ENCODE measurements at regions not wholly inside any gene's neighbourhood (a gene's known extent, or its start where the extent isn't known, plus 50 kb on each side); places are given as distances from the start of the nearest gene placed in this dataset.

- DNase-seq (ENCODE audit: low read depth), result no peak
Observed at GRCh38 chr14:80146941-80147340, 64.4 kb downstream of the DIO2 start.

DNA sequence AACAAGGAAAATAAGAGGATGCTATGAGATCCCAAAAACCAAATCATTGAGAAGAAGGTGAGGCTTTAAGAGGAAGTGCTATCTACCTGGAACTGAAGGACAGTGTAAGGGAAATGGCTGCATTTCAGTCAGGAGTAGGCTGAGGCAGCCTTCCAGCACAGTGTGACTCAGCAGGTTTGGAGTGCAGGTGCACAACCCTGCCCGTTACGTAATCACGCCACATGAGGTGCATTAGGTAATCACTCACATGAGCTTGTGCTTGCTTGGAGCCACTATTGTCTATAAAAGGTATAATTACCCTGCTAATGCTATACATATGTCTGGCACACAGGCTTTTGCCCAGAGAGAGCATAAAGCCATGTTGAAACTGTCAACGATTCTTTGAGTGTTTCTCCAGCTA, 74.9 kb downstream of the DIO2 start:
- DNase-seq (ENCODE audit: low read depth), result no peak

DNA sequence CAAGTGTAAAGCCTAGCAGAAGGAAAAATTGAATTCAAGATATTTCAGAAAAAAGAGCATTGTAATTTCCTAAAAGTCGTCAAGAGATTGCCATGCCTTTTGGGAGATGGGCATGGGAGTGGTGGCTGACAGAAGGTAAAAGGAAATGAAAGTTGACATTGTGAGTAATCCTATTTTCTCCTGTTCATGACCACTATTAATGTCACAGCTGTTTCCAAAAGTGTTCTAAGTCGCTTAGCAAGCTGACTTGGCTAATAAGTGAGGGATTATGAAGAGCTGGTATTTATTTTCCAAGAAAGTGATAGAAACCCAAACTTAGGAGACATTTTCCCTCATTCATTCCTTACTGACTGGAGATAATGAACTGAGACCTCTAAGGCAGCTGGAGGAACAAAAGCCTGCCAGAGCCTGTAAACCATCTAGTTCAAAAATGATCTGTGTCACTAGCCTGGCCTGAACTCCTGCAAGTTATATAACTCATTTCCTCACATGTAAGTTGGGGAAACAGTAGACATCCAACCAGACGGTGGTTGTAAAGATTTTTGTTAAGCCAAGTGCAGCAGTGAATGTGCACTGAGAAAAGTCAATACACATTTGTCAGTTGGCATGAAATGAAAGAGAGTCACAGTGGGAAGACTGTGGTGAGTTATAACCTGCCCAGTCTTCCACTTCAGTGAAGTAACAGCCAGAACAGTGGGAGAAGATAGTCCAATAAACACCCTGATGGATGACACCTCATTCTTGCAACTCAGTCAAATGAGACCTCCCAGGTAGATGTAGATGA, 75.8 kb downstream of the DIO2 start:
- no peak for DNase-seq (ENCODE audit: low read depth)

DNA sequence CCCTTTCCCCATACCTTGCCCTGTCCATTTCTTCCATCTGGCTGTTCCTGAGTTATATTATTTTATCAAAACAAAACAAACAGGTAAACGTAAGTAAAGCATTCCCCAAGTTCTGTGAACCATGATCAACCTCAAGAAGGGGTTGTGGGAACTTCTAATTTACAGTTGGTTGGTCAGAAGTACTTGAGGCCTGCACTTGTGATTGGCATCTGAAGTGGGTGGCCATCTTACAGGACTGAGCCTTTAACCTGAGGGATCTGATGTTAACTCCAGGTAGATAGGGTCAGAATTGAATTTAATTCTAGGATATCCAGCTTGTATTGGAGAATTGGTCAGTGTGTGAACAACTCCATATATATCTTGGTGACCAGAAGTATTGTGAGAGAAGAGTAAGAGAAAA, 77.0 kb downstream of the DIO2 start:
- DNase-seq (ENCODE audit: low read depth), result no peak

DNA sequence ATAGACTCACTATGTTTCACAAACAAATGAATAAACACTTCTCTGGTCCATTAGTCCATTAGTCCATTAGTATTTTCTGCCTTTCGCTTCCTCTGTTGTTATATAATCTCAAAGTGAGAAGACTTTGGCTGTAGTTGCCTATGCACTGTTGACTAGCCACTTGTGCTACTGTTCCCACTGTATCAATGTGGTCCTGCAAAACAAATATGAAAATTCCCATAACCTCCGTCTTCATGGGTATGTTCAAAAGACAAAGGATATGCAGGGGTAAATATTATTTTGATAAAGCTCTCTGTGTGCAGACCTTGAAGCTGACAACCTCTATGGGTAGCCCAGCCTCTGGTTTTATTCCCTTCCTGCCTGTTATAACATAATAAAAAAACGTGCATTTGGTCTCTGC, 77.8 kb downstream of the DIO2 start:
- DNase-seq (ENCODE audit: low read depth), result no peak

- DNase-seq (ENCODE audit: low read depth), result no peak
Observed at GRCh38 chr14:80127466-80127865, 83.8 kb downstream of the DIO2 start.

- DNase-seq (ENCODE audit: low read depth), result no peak
Observed at GRCh38 chr14:80124794-80125193, 86.5 kb downstream of the DIO2 start.

DNA sequence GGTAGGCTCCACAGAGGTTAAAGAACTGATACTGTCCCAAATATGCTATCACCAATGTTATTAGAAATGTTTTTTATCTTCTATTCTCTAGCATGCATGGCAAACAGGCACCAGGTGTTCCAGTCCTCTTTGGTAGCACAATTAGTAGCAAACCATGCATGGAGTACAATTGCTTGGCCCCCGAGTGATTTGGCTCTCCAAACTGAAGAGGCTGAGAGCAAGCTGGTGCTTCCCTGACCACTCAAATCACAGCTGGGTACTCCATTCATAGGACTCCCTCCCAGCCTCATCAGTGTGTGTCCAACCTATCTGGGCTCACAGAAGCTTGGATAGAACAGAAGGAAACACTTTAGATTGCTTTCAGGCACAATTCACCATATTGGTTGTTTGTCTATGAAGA, 93.4 kb downstream of the DIO2 start:
- DNase-seq (ENCODE audit: low read depth), result no peak

GRCh38 chr14:80116157-80116556, 95.1 kb downstream of the DIO2 start:
- no peak for DNase-seq (ENCODE audit: low read depth)

GRCh38 chr14:80110721-80111120, 100.6 kb downstream of the DIO2 start:
- DNase-seq (ENCODE audit: low read depth), result no peak

DNA sequence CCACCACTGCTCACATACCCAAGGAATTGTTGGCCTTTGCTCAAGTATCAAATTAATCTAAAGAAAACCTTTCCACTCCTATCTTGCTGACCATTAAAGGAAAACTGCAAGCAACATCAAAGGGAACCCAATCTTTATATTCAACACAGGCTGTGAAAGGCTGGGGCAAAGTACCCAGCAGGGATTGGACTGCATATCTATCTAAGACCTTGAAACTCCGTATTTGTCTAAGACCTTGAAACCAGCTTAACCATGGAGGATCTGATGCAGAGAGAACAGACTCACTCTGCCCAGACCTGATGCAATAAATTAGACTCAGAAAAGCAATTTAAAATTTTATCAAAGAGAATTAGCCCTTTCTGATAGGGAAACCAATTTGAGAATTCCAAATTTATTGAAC, 102.2 kb downstream of the DIO2 start:
- no peak for DNase-seq (ENCODE audit: low read depth)

GRCh38 chr14:80108430-80108829, 102.9 kb downstream of the DIO2 start:
- no peak for DNase-seq (ENCODE audit: low read depth)

GRCh38 chr14:80105488-80105994, 105.8 kb downstream of the DIO2 start:
- no peak for DNase-seq (ENCODE audit: low read depth)

DNA sequence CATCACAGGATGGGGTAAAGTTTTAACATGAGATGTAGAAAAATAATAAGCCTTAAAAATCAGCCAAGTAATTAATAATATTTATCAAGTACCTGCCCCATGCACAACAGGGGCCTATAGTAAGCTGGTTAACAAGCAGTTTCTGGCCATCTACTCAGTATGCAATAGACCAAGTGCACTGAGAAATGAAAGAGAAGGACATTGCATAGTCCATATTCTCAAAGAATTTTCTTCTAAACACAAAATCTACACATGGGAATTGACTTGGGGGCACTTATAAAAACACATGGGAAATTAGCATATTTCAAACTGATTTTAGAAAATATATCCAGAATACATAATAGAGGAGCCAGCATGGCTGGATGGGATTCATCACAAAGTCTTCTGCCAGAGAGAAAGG, 109.5 kb downstream of the DIO2 start:
- DNase-seq (ENCODE audit: low read depth), result no peak

GRCh38 chr14:80100681-80101080, 110.6 kb downstream of the DIO2 start:
- no peak for DNase-seq (ENCODE audit: low read depth)

DNA sequence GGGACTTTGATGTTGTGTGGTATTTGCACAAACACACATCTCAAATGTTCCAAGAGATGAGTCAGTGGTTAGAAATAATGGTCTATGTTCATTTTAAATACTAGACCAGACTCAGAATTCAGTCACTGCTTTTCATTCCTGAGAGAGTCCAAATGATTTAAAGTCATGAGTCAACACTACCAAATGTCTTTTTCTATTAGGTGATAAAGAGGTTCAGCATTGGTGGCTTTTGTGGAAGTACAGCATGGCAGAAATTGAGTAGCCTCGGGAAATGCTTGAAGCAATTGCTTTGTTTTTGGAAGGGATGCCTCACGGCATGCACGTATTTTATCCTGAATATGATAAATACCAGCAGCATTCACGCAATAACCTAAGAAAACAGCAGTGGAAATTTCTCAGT, 115.7 kb downstream of the DIO2 start:
- no peak for DNase-seq (ENCODE audit: low read depth)

DNA sequence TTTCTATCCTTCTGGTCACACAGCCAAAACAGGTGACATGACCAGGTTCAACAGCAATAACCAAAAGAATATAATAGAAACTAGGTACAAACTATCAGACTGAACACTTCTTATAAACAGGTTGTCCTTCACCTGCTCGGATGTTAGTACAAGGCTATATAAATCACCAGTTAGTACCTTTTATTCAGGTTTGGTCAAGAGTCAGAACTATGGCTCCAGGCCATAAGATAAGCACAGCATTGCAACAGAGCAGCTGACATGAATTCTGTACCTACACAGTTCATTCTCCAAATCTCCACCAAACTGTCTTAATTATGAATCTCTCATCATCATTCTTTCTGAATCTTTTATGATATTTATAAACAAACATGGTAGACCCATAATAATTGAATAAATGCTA, 123.9 kb downstream of the DIO2 start:
- DNase-seq (ENCODE audit: low read depth), result no peak

GRCh38 chr14:80084196-80084595, 127.1 kb downstream of the DIO2 start:
- DNase-seq (ENCODE audit: low read depth), result no peak

GRCh38 chr14:80080601-80081000, 130.7 kb downstream of the DIO2 start:
- no peak for DNase-seq (ENCODE audit: low read depth)

DNA sequence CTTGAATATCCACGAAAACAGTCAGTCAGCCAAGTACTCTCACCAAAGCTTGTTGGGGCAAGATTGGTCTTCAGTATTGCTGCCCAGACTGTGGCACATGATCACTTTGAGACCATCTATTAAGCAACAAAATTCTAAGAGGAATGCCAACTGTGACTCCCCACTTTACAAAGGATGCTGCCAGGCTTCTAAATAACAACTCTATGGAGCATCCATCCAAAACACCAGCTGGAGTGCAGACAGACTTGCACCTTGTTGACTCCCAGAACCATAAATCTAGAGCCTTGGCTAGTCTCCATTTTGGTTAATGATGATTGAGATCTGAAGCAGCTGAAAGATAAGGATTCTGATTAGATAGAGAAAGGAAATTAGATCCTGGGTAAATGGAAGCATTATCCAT, 132.8 kb downstream of the DIO2 start:
- no peak for DNase-seq (ENCODE audit: low read depth)

DNA sequence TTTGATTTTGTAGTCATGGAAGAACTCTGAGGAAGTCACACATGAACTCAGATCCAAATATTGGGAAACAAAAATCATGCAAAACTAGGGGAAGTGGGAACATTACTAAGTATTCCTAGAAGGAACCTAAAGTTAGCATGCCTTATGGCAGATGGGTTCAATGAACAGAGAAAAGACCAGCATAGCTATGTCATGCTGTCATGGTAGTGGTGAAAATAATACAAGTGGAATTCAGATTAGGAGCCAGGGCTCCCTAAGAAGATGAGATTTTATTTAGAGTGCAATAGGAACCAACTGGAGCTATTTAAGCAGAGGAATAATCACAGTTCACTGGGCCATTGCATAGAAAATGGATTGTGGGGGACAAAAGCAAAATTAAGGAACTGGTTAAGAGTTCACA, 134.0 kb downstream of the DIO2 start:
- no peak for DNase-seq (ENCODE audit: low read depth)

DNA sequence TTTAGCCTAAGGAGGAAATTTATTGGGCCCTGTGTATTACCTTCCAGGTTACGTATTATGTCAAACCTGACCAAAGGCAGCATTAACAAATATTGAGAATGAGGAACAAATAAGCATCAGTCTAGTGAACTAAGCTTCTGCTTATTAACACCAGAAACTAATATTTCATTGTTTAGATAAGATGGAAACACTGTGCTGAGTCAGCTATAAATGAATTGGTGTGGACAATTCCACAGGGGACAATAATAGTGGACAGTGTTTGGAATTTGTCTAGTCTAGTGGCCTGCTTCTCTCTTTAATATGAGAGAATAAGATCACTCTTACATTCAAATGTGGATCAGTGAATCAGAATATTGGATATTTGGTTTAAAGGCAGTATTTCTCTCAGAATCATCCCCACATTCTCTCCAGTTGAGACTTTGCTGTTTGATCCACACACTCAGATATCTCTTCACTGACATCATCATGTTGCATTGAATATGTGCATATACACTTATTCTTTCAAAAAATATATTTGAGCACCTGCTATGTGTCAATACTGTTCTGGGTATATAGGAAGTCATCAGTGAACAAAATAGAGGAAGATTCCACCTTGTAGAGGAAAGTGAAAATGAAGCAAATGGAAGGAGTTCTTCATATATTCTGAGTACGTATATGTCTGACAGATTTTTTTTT, 136.3 kb downstream of the DIO2 start:
- no peak for DNase-seq (ENCODE audit: low read depth)

DNA sequence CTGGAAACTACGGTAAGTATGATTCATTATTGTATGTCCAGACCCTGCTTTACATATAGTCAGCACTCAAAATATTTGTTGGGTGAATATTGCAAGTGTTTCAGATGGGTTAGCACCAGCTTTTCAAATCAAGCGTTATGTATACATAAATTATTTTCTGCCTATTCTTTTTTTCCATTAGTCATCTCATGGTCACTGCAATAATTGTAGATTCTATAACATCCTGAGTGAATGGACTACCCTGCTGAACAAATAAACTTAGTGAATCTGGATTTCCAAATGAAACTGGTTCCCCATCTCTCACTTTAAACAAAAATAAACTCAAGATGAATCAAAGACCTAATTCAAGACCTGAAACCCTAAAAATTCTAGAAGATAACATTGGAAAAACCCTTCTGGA, 152.3 kb downstream of the DIO2 start:
- no peak for DNase-seq (ENCODE audit: low read depth)

GRCh38 chr14:80056497-80056801, 154.9 kb downstream of the DIO2 start:
- DNase-seq (ENCODE audit: low read depth), result no peak

Measured in fibroblast of the conjunctiva (primary cell).